Ascending aorta (tissue), 2 donors: ENCODE measurements at regions not wholly inside any gene's neighbourhood (a gene's known extent, or its start where the extent isn't known, plus 50 kb on each side); places are given as distances from the start of the nearest gene placed in this dataset.

Experiments used
- DNase-seq, 2 donors: peaks; one replicate each; pipeline ENCODE4 v3.0.0-alpha.2; 2019; ENCODE audit warnings: low spot score in 2 of 2
- H3K27ac ChIP-seq, 2 donors: fragments of 200-600 bp; sonication (generic); one replicate each; pipeline ENCODE4 v1.5.1; 2016 to 2017; ENCODE audit warnings: mild to moderate bottlenecking in 1 of 2
- H3K27me3 ChIP-seq: fragments of 200-600 bp; sonication (generic); one replicate; pipeline ENCODE4 v1.5.1; 2017
- H3K36me3 ChIP-seq, 2 donors: fragments of 200-600 bp; sonication (generic); one replicate each; pipeline ENCODE4 v1.5.1; 2016
- H3K4me1 ChIP-seq, 2 donors: fragments of 200-600 bp; sonication (generic); one replicate each; pipeline ENCODE4 v1.5.1; 2016 to 2017; ENCODE audit warnings: mild to moderate bottlenecking in 1 of 2
- H3K4me3 ChIP-seq, 2 donors: fragments of 200-600 bp; sonication (generic); one replicate each; pipeline ENCODE4 v1.5.1; 2016 to 2017; ENCODE audit warnings: mild to moderate bottlenecking in 1 of 2
- H3K9me3 ChIP-seq, 2 donors: fragments of 200-600 bp; sonication (generic); one replicate each; pipeline ENCODE4 v1.5.1; 2016
- CTCF ChIP-seq, 3 experiments: fragments of 200-600 bp in 2 of 3; fragments of 450-650 bp in 1 of 3; sonication (generic) in 2 of 3; IDR thresholded peaks; one replicate each; pipeline ENCODE4 v1.5.1; 2016 to 2019; ENCODE audit warnings: antibody characterized with exemption in 3 of 3, mild to moderate bottlenecking in 1 of 3, moderate library complexity in 1 of 3
- intact Hi-C: fragments of 100-400 bp; cut with DNase I; formaldehyde crosslinking; loops from one replicate; pipeline ENCODE4 v1.15.1; 2023

- no peak overlapping the region for H3K27ac ChIP-seq
- H3K4me3 ChIP-seq: no peak overlapping the region
- H3K4me1 ChIP-seq: no peaks in the 10 kb centered on the region
- no peaks in the 10 kb centered on the region for H3K27me3 ChIP-seq
- H3K36me3 ChIP-seq: no peaks in the 10 kb centered on the region
- DNase-seq: no peak
- intact Hi-C loops: no loop called here
- TF ChIP-seq CTCF (IDR thresholded peaks at IDR 0.05): no peak
- H3K9me3 ChIP-seq: no peaks in the 10 kb centered on the region
These were observed 211.6 kb upstream of the FOXQ1 start for GRCh38 chr6:1100269-1100668.

- intact Hi-C loops: no loop called here
- Histone ChIP-seq H3K9me3 (no peaks in the 10 kb centered on the region), H3K4me3 (no peak overlapping the region), H3K36me3 (no peaks in the 10 kb centered on the region), H3K27me3 (no peaks in the 10 kb centered on the region), H3K27ac (no peak overlapping the region), H3K4me1 (no peaks in the 10 kb centered on the region)
- TF ChIP-seq CTCF (IDR thresholded peaks at IDR 0.05): no peak
- no peak for DNase-seq
These were observed 212.6 kb upstream of the FOXQ1 start for GRCh38 chr6:1099264-1099663.

GRCh38 chr6:1096967-1097765 is 214.7 kb upstream of the FOXQ1 start:
- no peak for DNase-seq
- Histone ChIP-seq H3K9me3 (no peaks in the 10 kb centered on the region), H3K36me3 (no peaks in the 10 kb centered on the region), H3K27me3 (no peaks in the 10 kb centered on the region), H3K4me3 (no peak overlapping the region), H3K27ac (no peak overlapping the region), H3K4me1 (no peaks in the 10 kb centered on the region)
- TF ChIP-seq CTCF (IDR thresholded peaks at IDR 0.05): no peak
- intact Hi-C loops: no loop called here

GRCh38 chr6:1094306-1094705 is 217.6 kb upstream of the FOXQ1 start:
- Histone ChIP-seq H3K9me3 (no peaks in the 10 kb centered on the region), H3K27me3 (no peaks in the 10 kb centered on the region), H3K4me1 (no peaks in the 10 kb centered on the region), H3K4me3 (no peak overlapping the region), H3K27ac (no peak overlapping the region), H3K36me3 (no peaks in the 10 kb centered on the region)
- no peak for DNase-seq
- TF ChIP-seq CTCF (IDR thresholded peaks at IDR 0.05): no peak
- intact Hi-C loops: no loop called here

- Histone ChIP-seq H3K4me1 (no peaks in the 10 kb centered on the region), H3K4me3 (no peak overlapping the region), H3K27me3 (no peaks in the 10 kb centered on the region), H3K27ac (no peak overlapping the region), H3K36me3 (no peaks in the 10 kb centered on the region), H3K9me3 (no peaks in the 10 kb centered on the region)
- intact Hi-C loops: no loop called here
- DNase-seq: no peak
- TF ChIP-seq CTCF (IDR thresholded peaks at IDR 0.05): no peak
These were observed 220.0 kb upstream of the FOXQ1 start for GRCh38 chr6:1091900-1092299.

- no peak overlapping the region for H3K27ac ChIP-seq
- no peak for TF ChIP-seq CTCF (IDR thresholded peaks at IDR 0.05)
- no peaks in the 10 kb centered on the region for H3K9me3 ChIP-seq
- DNase-seq: no peak
- H3K36me3 ChIP-seq: no peaks in the 10 kb centered on the region
- H3K4me3 ChIP-seq: no peak overlapping the region
- intact Hi-C loops: no loop called here
- H3K27me3 ChIP-seq: no peaks in the 10 kb centered on the region
- H3K4me1 ChIP-seq: no peaks in the 10 kb centered on the region
These were observed 222.0 kb upstream of the FOXQ1 start for GRCh38 chr6:1089859-1090258.
